ENCODE measurements at regions not wholly inside any gene's neighbourhood (a gene's known extent, or its start where the extent isn't known, plus 50 kb on each side); places are given as distances from the start of the nearest gene placed in this dataset.

GRCh38 chr15:77557564-77557963, 75.1 kb downstream of the LINGO1 start:
- no peak for DNase-seq

- DNase-seq: no peak
These were observed 75.6 kb downstream of the LINGO1 start for GRCh38 chr15:77557144-77557543.

- no peak for DNase-seq
These were observed 76.1 kb downstream of the LINGO1 start for GRCh38 chr15:77556622-77557021.

- no peak for DNase-seq
These were observed 77.5 kb downstream of the LINGO1 start for GRCh38 chr15:77555232-77555631.

- DNase-seq: no peak
These were observed 78.2 kb downstream of the LINGO1 start for GRCh38 chr15:77554306-77555080.

GRCh38 chr15:77553695-77554094, 79.0 kb downstream of the LINGO1 start:
- DNase-seq: no peak

GRCh38 chr15:77553257-77553656, 79.5 kb downstream of the LINGO1 start:
- DNase-seq: no peak

- no peak for DNase-seq
These were observed 80.6 kb downstream of the LINGO1 start for GRCh38 chr15:77552066-77552465.

GRCh38 chr15:77550301-77551251, 82.1 kb downstream of the LINGO1 start:
- DNase-seq: no peak

GRCh38 chr15:77549576-77550288, 83.0 kb downstream of the LINGO1 start:
- DNase-seq: no peak

GRCh38 chr15:77548589-77549557, 83.8 kb downstream of the LINGO1 start:
- DNase-seq: no peak

GRCh38 chr15:77547801-77548588, 84.7 kb downstream of the LINGO1 start:
- no peak for DNase-seq

- no peak for DNase-seq
These were observed 85.8 kb downstream of the LINGO1 start for GRCh38 chr15:77546870-77547269.

- no peak for DNase-seq
These were observed 86.6 kb downstream of the LINGO1 start for GRCh38 chr15:77546050-77546501.

- DNase-seq: no peak
These were observed 87.7 kb downstream of the LINGO1 start for GRCh38 chr15:77545058-77545457.

- no peak for DNase-seq
These were observed 88.5 kb downstream of the LINGO1 start for GRCh38 chr15:77544162-77544561.

GRCh38 chr15:77543159-77543882, 89.4 kb downstream of the LINGO1 start:
- DNase-seq: peak; percentile 82

- DNase-seq: no peak
These were observed 90.2 kb downstream of the LINGO1 start for GRCh38 chr15:77542491-77543001.

- DNase-seq: no peak
These were observed 91.1 kb downstream of the LINGO1 start for GRCh38 chr15:77541421-77542181.
